GM12874 (cell line): ENCODE measurements at regions not wholly inside any gene's neighbourhood (a gene's known extent, or its start where the extent isn't known, plus 50 kb on each side); places are given as distances from the start of the nearest gene placed in this dataset.

Source experiments
- CTCF ChIP-seq: IDR thresholded peaks from 2 replicates; pipeline ENCODE4 v1.5.1; 2011; ENCODE audit warnings: low read depth, mild to moderate bottlenecking, control low read depth, low read length, moderate library complexity; ENCODE audit not compliant: insufficient read depth

DNA sequence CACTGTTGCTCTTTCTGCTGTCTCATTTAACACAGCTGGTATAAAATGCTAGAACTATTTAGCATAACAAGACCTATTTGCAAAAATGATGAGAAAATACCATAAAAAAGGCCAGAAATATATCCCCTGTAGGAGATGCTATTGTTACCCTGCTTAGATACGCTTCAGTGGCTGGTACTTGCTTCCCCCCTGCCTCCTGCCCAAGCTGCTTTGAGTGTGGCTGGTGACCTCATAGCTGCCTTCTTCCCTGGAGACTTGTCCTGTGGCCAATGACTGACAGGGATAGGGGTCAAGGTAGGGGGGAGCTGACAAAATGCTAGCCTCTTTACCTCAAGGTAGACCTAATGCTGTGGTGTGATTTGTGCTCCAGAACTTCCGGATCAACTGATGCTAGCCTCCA lies 150.2 kb upstream of the ZEB2 start:
- no peak for TF ChIP-seq CTCF

DNA sequence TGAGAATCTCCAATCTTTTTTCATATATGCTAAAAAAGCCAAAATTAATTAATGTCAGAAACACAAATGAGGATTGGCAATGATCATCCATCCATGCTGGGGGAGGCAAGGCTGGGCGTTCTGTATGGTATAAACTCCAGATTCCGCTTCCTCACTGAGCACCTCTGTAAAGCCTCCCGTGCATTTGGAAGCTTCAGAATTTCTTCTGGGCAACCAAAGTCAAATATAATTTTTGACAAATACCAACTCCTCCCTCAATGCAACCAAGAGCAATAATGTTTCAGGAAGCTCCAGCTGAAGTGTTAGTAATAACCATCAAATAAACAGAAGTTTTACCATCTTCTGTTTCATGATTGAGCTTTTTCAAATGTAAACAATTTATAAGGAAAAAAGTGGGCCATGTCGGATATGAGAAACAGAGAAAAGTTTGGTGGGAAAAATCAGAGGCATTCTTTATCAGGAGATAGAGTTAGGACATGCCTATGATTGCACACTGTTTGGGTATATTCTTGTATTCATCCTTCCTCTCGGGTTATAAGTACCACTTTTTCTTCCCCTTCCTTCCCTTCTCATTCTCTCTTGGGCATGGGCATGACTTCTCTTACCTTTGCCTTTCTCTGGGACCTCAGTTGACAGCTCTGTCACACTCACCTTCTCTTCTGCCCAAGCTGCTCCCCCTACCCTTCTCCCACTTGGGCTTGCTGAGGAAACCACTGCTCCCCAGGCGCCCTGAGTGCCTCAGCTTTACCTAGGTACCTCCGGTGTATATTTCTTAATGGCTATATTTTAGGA lies 149.5 kb upstream of the ZEB2 start:
- TF ChIP-seq CTCF: no peak

DNA sequence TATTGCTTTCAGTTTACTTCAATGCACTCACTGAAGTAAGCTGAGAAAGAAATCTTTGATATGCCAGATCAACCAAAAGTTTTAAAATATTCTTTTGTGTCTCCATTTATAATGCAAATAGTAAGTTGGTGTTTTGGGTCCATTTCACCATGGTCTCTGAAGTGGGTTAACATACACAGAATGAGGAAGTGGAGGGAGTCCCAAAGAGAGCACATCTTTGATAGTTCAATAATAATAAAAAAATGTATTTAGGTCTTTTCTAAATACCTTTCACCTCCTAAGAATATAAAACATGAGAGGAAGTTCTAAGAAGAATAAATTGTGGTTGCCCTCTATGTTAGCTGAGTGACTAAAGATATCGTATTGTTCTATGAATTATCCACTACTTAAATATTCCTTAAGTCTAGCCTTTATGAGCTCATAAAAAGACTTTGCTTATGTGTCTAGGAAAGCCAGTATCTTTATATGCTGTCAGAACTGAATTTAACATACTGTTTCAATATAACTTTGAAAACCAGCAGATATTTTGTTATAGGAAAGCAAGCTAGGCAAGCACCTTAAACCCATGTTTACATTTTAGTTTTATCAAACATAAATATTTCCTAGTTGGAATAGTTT lies 148.7 kb upstream of the ZEB2 start:
- TF ChIP-seq CTCF: no peak

GRCh38 chr2:144666032-144666431 lies 146.1 kb upstream of the ZEB2 start:
- TF ChIP-seq CTCF: no peak

DNA sequence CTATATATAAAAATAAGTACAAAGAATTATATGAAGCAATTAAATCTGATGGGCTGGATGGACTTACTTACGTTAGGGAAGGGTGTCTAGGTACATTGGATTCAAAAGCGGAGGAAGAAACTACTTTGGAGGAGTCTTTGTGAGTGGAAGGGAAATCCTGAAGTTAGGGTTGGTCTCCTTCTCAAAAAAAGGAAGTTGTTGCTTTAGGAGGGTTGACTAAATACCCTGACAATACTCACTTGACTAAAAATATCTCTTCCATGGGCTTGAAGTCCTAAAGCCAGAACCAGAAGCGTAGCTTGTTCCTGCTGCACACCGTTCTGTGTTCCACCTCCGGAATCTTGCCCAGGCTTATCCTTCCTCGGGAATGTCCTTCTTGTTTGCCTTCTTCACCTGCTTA lies 143.3 kb upstream of the ZEB2 start:
- no peak for TF ChIP-seq CTCF

GRCh38 chr2:144660518-144661316 lies 140.8 kb upstream of the ZEB2 start:
- no peak for TF ChIP-seq CTCF

DNA sequence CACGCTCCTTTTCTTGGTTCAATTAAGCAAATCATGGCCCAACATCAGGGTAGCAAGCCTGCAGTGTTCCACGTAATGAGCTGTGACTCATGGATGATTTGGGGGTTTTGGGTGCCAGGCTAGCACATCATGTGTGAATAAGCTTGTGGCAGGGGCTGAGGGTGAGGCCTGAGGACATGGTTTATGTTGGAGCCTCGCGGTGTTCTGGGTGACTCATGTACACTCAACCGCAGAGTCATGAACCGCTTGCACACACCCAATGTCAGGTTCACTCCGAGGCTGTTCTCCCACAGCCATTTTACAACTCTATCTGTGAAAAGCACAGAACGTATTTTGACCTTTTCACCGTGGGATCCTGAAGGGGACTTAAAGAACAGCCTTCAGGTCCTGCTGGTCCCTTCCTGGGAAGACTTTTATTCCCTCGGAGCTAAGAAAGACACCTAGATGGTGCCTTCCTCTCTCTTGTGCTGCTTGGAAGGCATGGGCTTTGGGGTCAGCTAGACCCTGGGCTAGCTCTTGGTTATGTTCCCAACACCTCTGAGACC lies 139.9 kb upstream of the ZEB2 start:
- TF ChIP-seq CTCF: no peak
